ENCODE measurements at regions not wholly inside any gene's neighbourhood (a gene's known extent, or its start where the extent isn't known, plus 50 kb on each side); places are given as distances from the start of the nearest gene placed in this dataset.

DNA sequence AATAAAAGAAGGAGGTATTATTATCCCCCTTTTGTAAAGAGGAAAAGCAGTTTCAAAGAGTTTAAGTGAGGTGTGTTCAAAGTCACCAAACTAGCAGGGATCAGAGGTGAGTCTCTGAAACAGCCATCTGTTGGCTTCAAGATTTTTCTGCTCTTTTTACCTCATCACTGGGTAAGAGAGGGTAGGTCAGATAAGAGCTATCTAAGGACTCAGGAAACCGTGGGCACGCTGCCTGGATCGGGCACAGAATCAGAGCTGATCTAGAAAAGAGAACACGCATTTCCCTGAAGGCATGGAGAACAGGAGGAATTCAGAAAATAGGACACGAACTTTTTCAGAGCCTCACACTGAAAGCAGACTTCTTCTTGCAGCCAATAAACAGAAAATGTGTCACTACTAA is 65.8 kb upstream of the LY86 start:
- no peak for DNase-seq (ENCODE audit: low spot score)

DNA sequence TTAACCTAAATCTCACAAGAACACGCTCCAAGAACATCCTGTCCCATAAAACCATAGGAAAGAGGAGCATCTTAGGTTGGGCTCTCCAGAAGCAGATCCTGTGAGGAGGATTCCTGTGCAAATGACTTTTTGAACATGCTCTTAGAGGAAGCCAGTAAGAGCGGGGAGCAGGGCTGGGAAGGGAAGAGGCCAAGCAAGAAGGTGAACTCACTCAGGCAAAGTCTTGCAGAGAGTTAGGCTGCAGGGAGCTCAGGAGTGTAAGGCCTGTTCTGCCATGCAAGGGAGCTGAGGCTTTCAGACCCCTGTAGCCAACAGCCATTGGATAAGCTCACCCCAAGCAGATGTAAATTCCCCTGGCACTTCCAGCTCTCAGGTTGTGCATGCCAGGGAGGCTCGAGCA is 63.6 kb upstream of the LY86 start:
- DNase-seq (ENCODE audit: low spot score) = no peak

- DNase-seq (ENCODE audit: low spot score) = no peak
These were observed 62.6 kb upstream of the LY86 start for GRCh38 chr6:6525933-6526332.

DNA sequence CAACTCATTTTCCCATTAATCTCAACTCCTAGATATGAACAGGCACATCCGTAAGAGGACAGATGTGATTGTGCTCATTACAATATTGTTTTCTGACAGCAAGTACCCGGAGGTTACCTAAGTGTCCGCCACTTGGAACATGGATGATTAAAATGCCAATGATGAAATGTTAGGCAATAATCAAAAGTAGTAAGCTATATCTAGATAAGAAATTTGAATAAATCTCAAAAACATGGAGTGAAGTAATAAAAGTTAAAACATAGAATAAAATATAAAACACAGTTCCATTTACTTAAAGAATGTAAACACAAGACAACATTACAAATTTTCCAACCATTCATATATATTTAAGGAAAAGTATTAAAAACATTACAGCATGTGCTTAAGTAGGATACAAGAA is 59.2 kb upstream of the LY86 start:
- DNase-seq (ENCODE audit: low spot score) = no peak

DNA sequence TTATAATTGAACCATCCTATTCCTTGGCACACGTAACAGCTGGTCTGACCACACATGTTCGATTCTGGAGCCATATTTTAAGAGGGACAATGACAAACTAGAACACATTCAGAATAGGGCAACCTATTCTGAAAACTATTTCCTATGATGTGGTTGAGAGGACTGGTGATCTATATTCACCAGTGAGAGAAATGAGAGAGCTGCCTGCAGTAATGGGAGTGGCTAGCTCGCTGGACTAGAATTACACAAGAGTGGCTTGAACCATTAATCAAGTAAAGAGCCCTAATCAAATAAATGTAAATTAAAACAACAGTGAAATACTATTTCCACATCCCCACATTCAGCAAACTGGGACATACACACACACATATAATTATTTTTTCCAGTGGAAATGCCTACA is 55.3 kb upstream of the LY86 start:
- no peak for DNase-seq (ENCODE audit: low spot score)

GRCh38 chr6:6534399-6534798 is 54.1 kb upstream of the LY86 start:
- no peak for DNase-seq (ENCODE audit: low spot score)

GRCh38 chr6:6537488-6538260 is 50.8 kb upstream of the LY86 start:
- DNase-seq (ENCODE audit: low spot score) = no peak

- DNase-seq (ENCODE audit: low spot score) = peak; percentile 10
These were observed 50.3 kb upstream of the LY86 start for GRCh38 chr6:6538261-6538660.
